GM18526 (cell line): ENCODE measurements at regions not wholly inside any gene's neighbourhood (a gene's known extent, or its start where the extent isn't known, plus 50 kb on each side); places are given as distances from the start of the nearest gene placed in this dataset.

ENCODE experiments used
- POLR2A ChIP-seq: IDR thresholded peaks from 3 replicates; pipeline ENCODE4 v1.6.1; 2011; ENCODE audit not compliant: insufficient read length; ENCODE audit errors: extremely low read depth

- no peak for TF ChIP-seq POLR2A
These were observed 59.9 kb downstream of the BMP4 start for GRCh38 chr14:53896726-53897125.

- TF ChIP-seq POLR2A = no peak
These were observed 62.2 kb downstream of the BMP4 start for GRCh38 chr14:53894456-53894855.

- no peak for TF ChIP-seq POLR2A
These were observed 63.3 kb downstream of the BMP4 start for GRCh38 chr14:53893374-53893773.

- no peak for TF ChIP-seq POLR2A
These were observed 66.0 kb downstream of the BMP4 start for GRCh38 chr14:53890611-53891101.

- TF ChIP-seq POLR2A = no peak
These were observed 67.9 kb downstream of the BMP4 start for GRCh38 chr14:53888535-53889386.

- no peak for TF ChIP-seq POLR2A
These were observed 71.4 kb downstream of the BMP4 start for GRCh38 chr14:53885136-53885640.

GRCh38 chr14:53884601-53885000 lies 72.0 kb downstream of the BMP4 start:
- no peak for TF ChIP-seq POLR2A

GRCh38 chr14:53883739-53884138 lies 72.9 kb downstream of the BMP4 start:
- no peak for TF ChIP-seq POLR2A

GRCh38 chr14:53882684-53883083 lies 73.9 kb downstream of the BMP4 start:
- no peak for TF ChIP-seq POLR2A

GRCh38 chr14:53881921-53882320 lies 74.7 kb downstream of the BMP4 start:
- no peak for TF ChIP-seq POLR2A

- no peak for TF ChIP-seq POLR2A
These were observed 75.3 kb downstream of the BMP4 start for GRCh38 chr14:53881161-53881871.

GRCh38 chr14:53880761-53881160 lies 75.9 kb downstream of the BMP4 start:
- no peak for TF ChIP-seq POLR2A

GRCh38 chr14:53879747-53880146 lies 76.9 kb downstream of the BMP4 start:
- no peak for TF ChIP-seq POLR2A

- TF ChIP-seq POLR2A = no peak
These were observed 77.5 kb downstream of the BMP4 start for GRCh38 chr14:53879022-53879686.

- TF ChIP-seq POLR2A = no peak
These were observed 81.2 kb downstream of the BMP4 start for GRCh38 chr14:53875324-53875897.
